GM23248 (cell line): ENCODE measurements at regions not wholly inside any gene's neighbourhood (a gene's known extent, or its start where the extent isn't known, plus 50 kb on each side); places are given as distances from the start of the nearest gene placed in this dataset.

Experiments
- EZH2 ChIP-seq: fragments of 200-600 bp; sonication (generic); IDR thresholded peaks from 2 replicates; pipeline ENCODE4 v1.6.1; 2018; ENCODE audit warnings: antibody characterized with exemption, mild to moderate bottlenecking; ENCODE audit not compliant: insufficient read depth, poor library complexity, severe bottlenecking
- EZH2phosphoT487 ChIP-seq: fragments of 200-600 bp; sonication (generic); IDR thresholded peaks from 2 replicates; pipeline ENCODE4 v1.6.1; 2018; ENCODE audit warnings: antibody characterized with exemption, moderate library complexity, mild to moderate bottlenecking, low read depth; ENCODE audit not compliant: insufficient read depth

DNA sequence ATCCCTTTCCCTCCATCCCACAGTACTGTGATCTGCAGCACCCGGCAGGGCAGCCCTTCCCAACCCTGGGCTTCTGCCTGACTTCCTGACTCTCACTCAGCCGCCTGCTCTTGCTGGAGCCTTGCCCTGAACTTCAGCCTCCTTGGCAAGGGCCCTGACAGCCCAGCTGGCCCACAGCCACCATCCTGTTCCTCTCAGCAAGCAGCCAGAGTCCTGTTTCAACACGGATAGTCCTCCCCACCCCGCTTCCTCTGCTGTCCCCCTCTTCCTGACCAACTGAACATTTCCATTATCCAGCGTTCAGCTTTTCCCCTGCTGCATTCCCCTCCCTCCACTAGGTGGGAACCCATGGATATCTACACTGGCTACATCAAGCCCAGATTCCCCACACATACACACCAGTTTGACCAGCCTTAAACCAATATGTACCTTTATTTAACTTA lies 74.0 kb upstream of the MDM1 start:
- TF ChIP-seq EZH2 = no peak
- TF ChIP-seq EZH2phosphoT487 = no peak
